Duodenal mucosa (tissue), 2 donors: ENCODE measurements at regions not wholly inside any gene's neighbourhood (a gene's known extent, or its start where the extent isn't known, plus 50 kb on each side); places are given as distances from the start of the nearest gene placed in this dataset.

Experiments
- H3K27ac ChIP-seq: one replicate; pipeline ENCODE4 v1.7.0; 2013; ENCODE audit warnings: low read depth, low read length
- H3K27me3 ChIP-seq, 2 donors: one replicate each; pipeline ENCODE4 v1.7.0; 2013; ENCODE audit warnings: low read length in 2 of 2, control low read depth in 1 of 2; ENCODE audit not compliant: insufficient read depth in 2 of 2, control insufficient read depth in 1 of 2
- H3K36me3 ChIP-seq, 2 donors: one replicate each; pipeline ENCODE4 v1.7.0; 2013; ENCODE audit warnings: low read length in 2 of 2, control low read depth in 1 of 2; ENCODE audit not compliant: insufficient read depth in 2 of 2, control insufficient read depth in 1 of 2
- H3K4me1 ChIP-seq, 2 donors: one replicate each; pipeline ENCODE4 v1.7.0; 2013; ENCODE audit warnings: low read length in 2 of 2, control low read depth in 1 of 2; ENCODE audit not compliant: insufficient read depth in 2 of 2, control insufficient read depth in 1 of 2
- H3K4me3 ChIP-seq, 2 donors: one replicate each; pipeline ENCODE4 v1.7.0; 2013; ENCODE audit warnings: low read length in 2 of 2, low read depth in 1 of 2
- H3K9ac ChIP-seq, 2 donors: one replicate each; pipeline ENCODE4 v1.7.0; 2013; ENCODE audit warnings: low read length in 2 of 2, low read depth in 1 of 2
- H3K9me3 ChIP-seq, 2 donors: one replicate each; pipeline ENCODE4 v1.7.0; 2013; ENCODE audit warnings: low read length in 2 of 2, control low read depth in 1 of 2; ENCODE audit not compliant: control insufficient read depth in 1 of 2

DNA sequence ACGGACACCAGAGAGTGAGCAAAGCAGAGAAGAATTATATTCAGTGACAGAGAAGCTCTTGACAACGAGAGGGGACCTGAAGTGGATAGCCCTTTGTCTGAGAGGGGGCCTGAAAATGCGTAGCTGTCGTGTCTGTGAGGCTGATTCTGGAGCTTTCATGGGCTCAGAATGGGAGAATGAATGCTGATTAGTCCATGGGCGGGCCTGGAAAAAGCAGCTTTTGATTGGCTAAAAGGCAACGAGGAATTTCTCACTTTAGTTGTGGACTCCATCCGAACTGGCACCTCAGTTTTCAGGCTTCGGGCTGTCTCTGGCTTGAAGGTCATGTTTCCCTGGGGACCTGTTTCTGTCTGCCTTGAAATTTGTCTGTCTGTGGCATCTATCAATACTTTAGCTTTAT lies 487.1 kb downstream of the TECRL start:
- peaks cover 10 to 11% of the 10 kb centered on the region in 2 donors for H3K9me3 ChIP-seq
- no peak overlapping the region for H3K9ac ChIP-seq
- no peak overlapping the region for H3K4me3 ChIP-seq
- H3K27me3 ChIP-seq: no peaks in the 10 kb centered on the region
- H3K4me1 ChIP-seq: no peaks in the 10 kb centered on the region
- H3K36me3 ChIP-seq: no peaks in the 10 kb centered on the region
- H3K27ac ChIP-seq: no peak overlapping the region

DNA sequence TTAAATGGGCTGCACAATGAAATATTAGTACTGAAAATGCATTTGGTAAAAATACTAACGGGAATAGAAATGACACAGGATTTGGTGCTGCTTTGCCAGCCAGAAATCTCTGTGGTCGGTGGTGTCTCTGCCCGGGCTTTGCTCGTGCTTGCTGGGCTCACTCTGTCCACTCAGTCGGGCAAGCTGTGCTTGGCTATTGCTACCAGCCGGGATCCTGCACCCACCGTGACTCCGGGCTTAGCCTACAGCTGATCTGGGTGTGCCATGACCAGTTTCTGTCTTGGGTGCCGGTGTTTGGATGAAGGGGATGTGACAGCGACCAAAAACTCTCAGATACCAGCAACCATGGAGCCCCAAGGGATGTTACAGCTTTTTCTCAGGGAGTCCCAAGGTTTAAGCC lies 487.7 kb downstream of the TECRL start:
- no peak overlapping the region for H3K9ac ChIP-seq
- H3K4me3 ChIP-seq: no peak overlapping the region
- no peaks in the 10 kb centered on the region for H3K27me3 ChIP-seq
- H3K27ac ChIP-seq: no peak overlapping the region
- no peaks in the 10 kb centered on the region for H3K36me3 ChIP-seq
- peaks cover 10 to 11% of the 10 kb centered on the region in 2 donors for H3K9me3 ChIP-seq
- H3K4me1 ChIP-seq: no peaks in the 10 kb centered on the region

- no peaks in the 10 kb centered on the region for H3K4me1 ChIP-seq
- no peaks in the 10 kb centered on the region for H3K27me3 ChIP-seq
- no peak overlapping the region for H3K27ac ChIP-seq
- H3K9me3 ChIP-seq: peaks cover 11 to 14% of the 10 kb centered on the region in 2 donors
- H3K36me3 ChIP-seq: no peaks in the 10 kb centered on the region
- H3K9ac ChIP-seq: no peak overlapping the region
- no peak overlapping the region for H3K4me3 ChIP-seq
These were observed 489.4 kb downstream of the TECRL start for GRCh38 chr4:63919636-63920365.

DNA sequence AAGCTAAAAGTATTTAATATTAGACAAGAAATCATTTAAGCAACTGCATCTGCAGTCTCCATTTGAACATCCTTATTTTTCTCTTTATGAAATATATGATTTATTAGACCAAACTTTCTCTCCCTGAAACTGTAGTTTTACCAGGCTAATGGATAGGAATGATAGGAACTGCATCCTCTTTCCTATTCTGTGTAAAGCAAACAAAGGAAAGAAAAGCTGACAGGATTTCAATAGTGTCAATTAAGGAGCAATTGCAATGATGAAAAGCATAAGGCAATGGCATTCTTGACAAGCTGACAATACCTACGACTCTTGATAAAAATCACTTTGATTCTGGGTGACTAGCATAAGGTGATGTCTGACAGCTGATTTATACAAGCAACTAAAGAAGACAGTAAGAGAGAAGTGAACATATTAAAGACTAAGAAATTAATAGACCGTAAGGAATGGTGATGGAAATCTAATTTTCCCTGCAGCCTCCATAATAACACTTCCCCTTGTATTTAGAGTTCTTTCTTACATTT lies 502.5 kb downstream of the TECRL start:
- Histone ChIP-seq H3K4me3 (no peak overlapping the region), H3K27me3 (no peaks in the 10 kb centered on the region), H3K4me1 (no peaks in the 10 kb centered on the region), H3K27ac (no peak overlapping the region), H3K9me3 (no peaks in the 10 kb centered on the region), H3K9ac (no peak overlapping the region), H3K36me3 (no peaks in the 10 kb centered on the region)

GRCh38 chr4:63904201-63904600 lies 505.0 kb downstream of the TECRL start:
- Histone ChIP-seq H3K9ac (no peak overlapping the region), H3K4me3 (no peak overlapping the region), H3K27ac (no peak overlapping the region), H3K9me3 (peaks cover 0 to 2% of the 10 kb centered on the region in 2 donors), H3K27me3 (no peaks in the 10 kb centered on the region), H3K36me3 (no peaks in the 10 kb centered on the region), H3K4me1 (no peaks in the 10 kb centered on the region)

DNA sequence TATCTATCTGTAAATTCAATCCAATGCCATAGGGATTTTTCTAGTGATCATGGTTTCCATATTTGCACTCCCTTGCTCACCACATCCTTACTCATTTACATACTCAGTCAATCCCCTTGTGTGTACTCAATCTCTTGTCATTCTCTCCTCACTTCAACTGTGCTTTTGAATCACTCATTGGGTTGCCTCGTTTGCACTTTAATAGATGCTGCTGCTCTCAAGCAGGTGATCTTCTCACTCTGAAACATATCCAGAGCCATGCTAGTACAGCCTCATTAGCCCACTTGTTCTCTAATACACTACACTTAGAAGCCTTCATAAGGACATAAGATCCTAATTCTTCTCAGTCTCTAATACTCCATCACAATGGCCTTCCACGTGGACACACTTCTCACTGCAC lies 507.9 kb downstream of the TECRL start:
- Histone ChIP-seq H3K36me3 (no peaks in the 10 kb centered on the region), H3K9ac (no peak overlapping the region), H3K27me3 (no peaks in the 10 kb centered on the region), H3K4me1 (no peaks in the 10 kb centered on the region), H3K4me3 (no peak overlapping the region), H3K9me3 (peaks cover 0 to 2% of the 10 kb centered on the region in 2 donors), H3K27ac (no peak overlapping the region)

GRCh38 chr4:63898961-63899360 lies 510.3 kb downstream of the TECRL start:
- H3K4me3 ChIP-seq: no peak overlapping the region
- peaks cover 0 to 2% of the 10 kb centered on the region in 2 donors for H3K9me3 ChIP-seq
- no peak overlapping the region for H3K9ac ChIP-seq
- no peaks in the 10 kb centered on the region for H3K4me1 ChIP-seq
- H3K27me3 ChIP-seq: no peaks in the 10 kb centered on the region
- no peaks in the 10 kb centered on the region for H3K36me3 ChIP-seq
- H3K27ac ChIP-seq: no peak overlapping the region

- H3K9me3 ChIP-seq: peaks cover 0 to 16% of the 10 kb centered on the region in 2 donors
- no peaks in the 10 kb centered on the region for H3K4me1 ChIP-seq
- H3K27me3 ChIP-seq: no peaks in the 10 kb centered on the region
- H3K36me3 ChIP-seq: no peaks in the 10 kb centered on the region
- no peak overlapping the region for H3K27ac ChIP-seq
- H3K4me3 ChIP-seq: no peak overlapping the region
- no peak overlapping the region for H3K9ac ChIP-seq
These were observed 515.1 kb downstream of the TECRL start for GRCh38 chr4:63894161-63894560.

- no peaks in the 10 kb centered on the region for H3K36me3 ChIP-seq
- no peak overlapping the region for H3K9ac ChIP-seq
- H3K9me3 ChIP-seq: peaks cover 3 to 4% of the 10 kb centered on the region in 2 donors
- no peak overlapping the region for H3K4me3 ChIP-seq
- no peaks in the 10 kb centered on the region for H3K4me1 ChIP-seq
- H3K27me3 ChIP-seq: no peaks in the 10 kb centered on the region
- no peak overlapping the region for H3K27ac ChIP-seq
These were observed 539.9 kb downstream of the TECRL start for GRCh38 chr4:63869370-63869769.

GRCh38 chr4:63851496-63851895 lies 557.8 kb downstream of the TECRL start:
- Histone ChIP-seq H3K4me3 (no peak overlapping the region), H3K4me1 (no peaks in the 10 kb centered on the region), H3K36me3 (no peaks in the 10 kb centered on the region), H3K27ac (no peak overlapping the region), H3K9me3 (no peaks in the 10 kb centered on the region), H3K9ac (no peak overlapping the region), H3K27me3 (no peaks in the 10 kb centered on the region)
